ENCODE measurements at regions not wholly inside any gene's neighbourhood (a gene's known extent, or its start where the extent isn't known, plus 50 kb on each side); places are given as distances from the start of the nearest gene placed in this dataset.

DNA sequence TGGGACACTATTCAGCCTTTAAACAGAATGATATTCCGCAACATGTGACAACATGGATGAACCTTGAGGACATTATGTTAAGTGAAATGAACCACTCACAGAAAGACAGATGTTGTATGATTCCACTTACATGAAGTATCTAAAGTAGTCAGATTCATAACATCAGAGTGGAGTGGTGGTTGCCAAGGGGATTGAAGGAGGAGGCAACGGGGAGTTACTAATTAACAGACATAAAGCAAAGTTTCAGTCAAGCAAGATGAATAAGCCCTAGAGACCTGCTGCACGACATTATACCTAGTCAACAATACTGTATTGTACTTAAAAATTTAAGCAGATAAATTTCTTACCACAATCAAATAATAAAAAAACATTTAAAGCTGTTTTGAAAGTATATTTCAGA is 105.0 kb upstream of the NR0B1 start:
- no peak for TF ChIP-seq SNAI2 (CRISPR knock-in tag; IDR thresholded peaks at IDR 0.05)
- no peak for ATAC-seq

DNA sequence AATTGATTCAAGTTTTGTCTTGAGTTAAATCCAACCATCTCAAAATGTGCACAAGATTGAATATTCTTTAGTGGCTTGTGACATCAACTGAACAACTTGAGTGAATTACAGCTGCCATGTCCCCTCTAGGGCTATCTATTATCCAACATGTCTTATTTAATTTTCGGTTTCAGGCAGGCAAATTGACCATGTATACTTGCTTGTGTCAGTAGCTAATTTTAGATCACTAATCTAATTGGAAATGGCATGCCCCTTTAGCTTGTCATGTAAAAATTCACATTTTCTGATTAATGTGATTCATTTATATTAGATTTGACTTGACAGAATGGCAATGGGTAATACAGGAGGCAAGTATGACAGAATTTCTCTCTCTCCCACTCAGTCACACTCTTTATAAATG is 93.2 kb upstream of the NR0B1 start:
- TF ChIP-seq ZC3H10 (CRISPR knock-in tag; IDR thresholded peaks at IDR 0.05), result 0 out of 2 replicates have a peak, but pooled peaks have one; percentile 25
- TF ChIP-seq PPARA (CRISPR knock-in tag; IDR thresholded peaks at IDR 0.05; ENCODE audit: borderline replicate concordance), result no peak
- no peak for ATAC-seq

DNA sequence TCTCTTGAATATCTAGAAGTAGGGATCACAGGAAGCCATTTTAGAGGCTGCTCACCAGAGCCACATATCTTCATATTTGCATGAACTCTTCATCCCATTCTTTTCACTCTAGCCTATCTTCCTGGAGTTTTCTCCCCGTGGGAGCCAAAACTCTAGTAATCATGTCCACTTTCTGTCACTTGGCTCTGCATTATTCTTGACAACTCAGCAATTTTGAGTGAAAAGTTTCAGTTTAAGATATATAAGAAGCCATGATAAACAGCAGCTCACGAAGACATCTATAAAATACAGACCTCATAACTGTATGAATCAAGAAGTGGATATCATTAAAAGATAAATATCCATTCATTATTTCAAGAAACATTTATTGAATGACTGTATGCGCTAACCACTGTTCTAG is 79.1 kb upstream of the NR0B1 start:
- no peak for TF ChIP-seq ISL1 (CRISPR knock-in tag; IDR thresholded peaks at IDR 0.05)
- TF ChIP-seq TCF4 (CRISPR knock-in tag; IDR thresholded peaks at IDR 0.05; ENCODE audit: borderline replicate concordance), result no peak
- TF ChIP-seq, protein P1, sequence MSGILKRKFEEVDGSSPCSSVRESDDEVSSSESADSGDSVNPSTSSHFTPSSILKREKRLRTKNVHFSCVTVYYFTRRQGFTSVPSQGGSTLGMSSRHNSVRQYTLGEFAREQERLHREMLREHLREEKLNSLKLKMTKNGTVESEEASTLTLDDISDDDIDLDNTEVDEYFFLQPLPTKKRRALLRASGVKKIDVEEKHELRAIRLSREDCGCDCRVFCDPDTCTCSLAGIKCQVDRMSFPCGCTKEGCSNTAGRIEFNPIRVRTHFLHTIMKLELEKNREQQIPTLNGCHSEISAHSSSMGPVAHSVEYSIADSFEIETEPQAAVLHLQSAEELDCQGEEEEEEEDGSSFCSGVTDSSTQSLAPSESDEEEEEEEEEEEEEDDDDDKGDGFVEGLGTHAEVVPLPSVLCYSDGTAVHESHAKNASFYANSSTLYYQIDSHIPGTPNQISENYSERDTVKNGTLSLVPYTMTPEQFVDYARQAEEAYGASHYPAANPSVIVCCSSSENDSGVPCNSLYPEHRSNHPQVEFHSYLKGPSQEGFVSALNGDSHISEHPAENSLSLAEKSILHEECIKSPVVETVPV (CRISPR knock-in tag; IDR thresholded peaks at IDR 0.05), result no peak
- no peak for TF ChIP-seq ZC3H10 (CRISPR knock-in tag; IDR thresholded peaks at IDR 0.05)
- no peak for TF ChIP-seq ZNF8 (CRISPR knock-in tag; IDR thresholded peaks at IDR 0.05)
- TF ChIP-seq, protein P2, sequence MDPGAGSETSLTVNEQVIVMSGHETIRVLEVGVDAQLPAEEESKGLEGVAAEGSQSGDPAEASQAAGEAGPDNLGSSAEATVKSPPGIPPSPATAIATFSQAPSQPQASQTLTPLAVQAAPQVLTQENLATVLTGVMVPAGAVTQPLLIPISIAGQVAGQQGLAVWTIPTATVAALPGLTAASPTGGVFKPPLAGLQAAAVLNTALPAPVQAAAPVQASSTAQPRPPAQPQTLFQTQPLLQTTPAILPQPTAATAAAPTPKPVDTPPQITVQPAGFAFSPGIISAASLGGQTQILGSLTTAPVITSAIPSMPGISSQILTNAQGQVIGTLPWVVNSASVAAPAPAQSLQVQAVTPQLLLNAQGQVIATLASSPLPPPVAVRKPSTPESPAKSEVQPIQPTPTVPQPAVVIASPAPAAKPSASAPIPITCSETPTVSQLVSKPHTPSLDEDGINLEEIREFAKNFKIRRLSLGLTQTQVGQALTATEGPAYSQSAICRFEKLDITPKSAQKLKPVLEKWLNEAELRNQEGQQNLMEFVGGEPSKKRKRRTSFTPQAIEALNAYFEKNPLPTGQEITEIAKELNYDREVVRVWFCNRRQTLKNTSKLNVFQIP (CRISPR knock-in tag; IDR thresholded peaks at IDR 0.05; ENCODE audit: borderline replicate concordance, low read depth), result no peak
- TF ChIP-seq SNAI2 (CRISPR knock-in tag; IDR thresholded peaks at IDR 0.05), result no peak
- TF ChIP-seq BACH2 (CRISPR knock-in tag; IDR thresholded peaks at IDR 0.05; ENCODE audit: borderline replicate concordance), result no peak
- no peak for TF ChIP-seq RARB (CRISPR knock-in tag; IDR thresholded peaks at IDR 0.05)
- no peak for TF ChIP-seq ESRRG (CRISPR knock-in tag; IDR thresholded peaks at IDR 0.05)
- TF ChIP-seq, protein P3, sequence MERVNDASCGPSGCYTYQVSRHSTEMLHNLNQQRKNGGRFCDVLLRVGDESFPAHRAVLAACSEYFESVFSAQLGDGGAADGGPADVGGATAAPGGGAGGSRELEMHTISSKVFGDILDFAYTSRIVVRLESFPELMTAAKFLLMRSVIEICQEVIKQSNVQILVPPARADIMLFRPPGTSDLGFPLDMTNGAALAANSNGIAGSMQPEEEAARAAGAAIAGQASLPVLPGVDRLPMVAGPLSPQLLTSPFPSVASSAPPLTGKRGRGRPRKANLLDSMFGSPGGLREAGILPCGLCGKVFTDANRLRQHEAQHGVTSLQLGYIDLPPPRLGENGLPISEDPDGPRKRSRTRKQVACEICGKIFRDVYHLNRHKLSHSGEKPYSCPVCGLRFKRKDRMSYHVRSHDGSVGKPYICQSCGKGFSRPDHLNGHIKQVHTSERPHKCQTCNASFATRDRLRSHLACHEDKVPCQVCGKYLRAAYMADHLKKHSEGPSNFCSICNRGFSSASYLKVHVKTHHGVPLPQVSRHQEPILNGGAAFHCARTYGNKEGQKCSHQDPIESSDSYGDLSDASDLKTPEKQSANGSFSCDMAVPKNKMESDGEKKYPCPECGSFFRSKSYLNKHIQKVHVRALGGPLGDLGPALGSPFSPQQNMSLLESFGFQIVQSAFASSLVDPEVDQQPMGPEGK (CRISPR knock-in tag; IDR thresholded peaks at IDR 0.05; ENCODE audit: borderline replicate concordance), result no peak
- no peak for TF ChIP-seq ARNTL (CRISPR knock-in tag; IDR thresholded peaks at IDR 0.05; ENCODE audit: borderline replicate concordance, low read depth)
- no peak for TF ChIP-seq ZNF565 (CRISPR knock-in tag; conservative IDR thresholded peaks at IDR 0.05; ENCODE audit: low read depth)
- no peak for TF ChIP-seq ZNF70 (CRISPR knock-in tag; IDR thresholded peaks at IDR 0.05)
- TF ChIP-seq PPARA (CRISPR knock-in tag; IDR thresholded peaks at IDR 0.05; ENCODE audit: borderline replicate concordance), result no peak
- TF ChIP-seq TSHZ2 (CRISPR knock-in tag; IDR thresholded peaks at IDR 0.05), result no peak
- ATAC-seq, result no peak

- no peak for TF ChIP-seq ARNTL (CRISPR knock-in tag; IDR thresholded peaks at IDR 0.05; ENCODE audit: borderline replicate concordance, low read depth)
- TF ChIP-seq TSHZ2 (CRISPR knock-in tag; IDR thresholded peaks at IDR 0.05), result no peak
- no peak for TF ChIP-seq ZFP30 (CRISPR knock-in tag; IDR thresholded peaks at IDR 0.05)
- no peak for TF ChIP-seq ZNF565 (CRISPR knock-in tag; conservative IDR thresholded peaks at IDR 0.05; ENCODE audit: low read depth)
- no peak for TF ChIP-seq PPARA (CRISPR knock-in tag; IDR thresholded peaks at IDR 0.05; ENCODE audit: borderline replicate concordance)
- TF ChIP-seq, protein P2 (CRISPR knock-in tag; IDR thresholded peaks at IDR 0.05; ENCODE audit: borderline replicate concordance, low read depth), result no peak
- TF ChIP-seq ISL1 (CRISPR knock-in tag; IDR thresholded peaks at IDR 0.05), result no peak
- no peak for TF ChIP-seq ZNF70 (CRISPR knock-in tag; IDR thresholded peaks at IDR 0.05)
- TF ChIP-seq, protein P1 (CRISPR knock-in tag; IDR thresholded peaks at IDR 0.05), result no peak
- no peak for TF ChIP-seq ESRRG (CRISPR knock-in tag; IDR thresholded peaks at IDR 0.05)
- no peak for TF ChIP-seq GLIS3 (CRISPR knock-in tag; IDR thresholded peaks at IDR 0.05)
- TF ChIP-seq CSDC2 (CRISPR knock-in tag; IDR thresholded peaks at IDR 0.05), result no peak
- ATAC-seq, result no peak
These were observed 64.8 kb upstream of the NR0B1 start for GRCh38 chrX:30373951-30374350.
